Lower lobe of right lung (tissue), 2 donors: ENCODE measurements at regions not wholly inside any gene's neighbourhood (a gene's known extent, or its start where the extent isn't known, plus 50 kb on each side); places are given as distances from the start of the nearest gene placed in this dataset.

Experiments used
- ATAC-seq, 2 donors: fragments of 200-7000 bp; cut with Tn5 transposase; one replicate each; pipeline ENCODE4 v1.9.1; 2020 to 2022; ENCODE audit warnings: mild to moderate bottlenecking in 2 of 2, moderate library complexity in 2 of 2
- DNase-seq: peaks from one replicate; pipeline ENCODE4 v3.0.0-alpha.2; 2020
- H3K27ac ChIP-seq: fragments of 200-600 bp; one replicate; pipeline ENCODE4 v1.8.0; 2022
- H3K27me3 ChIP-seq: fragments of 200-600 bp; one replicate; pipeline ENCODE4 v1.8.0; 2022; ENCODE audit warnings: low read depth
- H3K36me3 ChIP-seq: fragments of 200-600 bp; one replicate; pipeline ENCODE4 v1.8.0; 2022; ENCODE audit warnings: mild to moderate bottlenecking
- H3K4me1 ChIP-seq: fragments of 200-600 bp; one replicate; pipeline ENCODE4 v1.8.0; 2022
- H3K4me3 ChIP-seq: fragments of 200-600 bp; one replicate; pipeline ENCODE4 v1.8.0; 2022; ENCODE audit warnings: mild to moderate bottlenecking
- H3K9me3 ChIP-seq: fragments of 200-600 bp; one replicate; pipeline ENCODE4 v1.8.0; 2022
- CTCF ChIP-seq: fragments of 200-600 bp; IDR thresholded peaks from one replicate; pipeline ENCODE4 v1.8.0; 2022; ENCODE audit warnings: antibody characterized with exemption, mild to moderate bottlenecking
- intact Hi-C: fragments of 100-400 bp; cut with DNase I; formaldehyde crosslinking; loops from one replicate; pipeline ENCODE4 v1.11.0; 2022
- donor health status: DM: no; HTN: yes; CAD: no; lungs with severe emphysema.

GRCh38 chr4:177032341-177032740, 239.6 kb upstream of the VEGFC start:
- no peak for DNase-seq
- no peak overlapping the region for H3K27ac ChIP-seq
- TF ChIP-seq CTCF: no peak
- H3K9me3 ChIP-seq: no peaks in the 10 kb centered on the region
- no peak for ATAC-seq
- intact Hi-C loops: no loop called here
- no peak overlapping the region for H3K4me3 ChIP-seq
- no peaks in the 10 kb centered on the region for H3K27me3 ChIP-seq
- no peaks in the 10 kb centered on the region for H3K36me3 ChIP-seq
- H3K4me1 ChIP-seq: no peaks in the 10 kb centered on the region

GRCh38 chr4:177033135-177033534, 240.4 kb upstream of the VEGFC start:
- DNase-seq (no peak), ATAC-seq (no peak)
- no peaks in the 10 kb centered on the region for H3K27me3 ChIP-seq
- no peak overlapping the region for H3K4me3 ChIP-seq
- no peak overlapping the region for H3K27ac ChIP-seq
- intact Hi-C loops: no loop called here
- H3K9me3 ChIP-seq: no peaks in the 10 kb centered on the region
- H3K4me1 ChIP-seq: no peaks in the 10 kb centered on the region
- no peak for TF ChIP-seq CTCF
- no peaks in the 10 kb centered on the region for H3K36me3 ChIP-seq

- no peak overlapping the region for H3K4me3 ChIP-seq
- intact Hi-C loops: no loop called here
- H3K4me1 ChIP-seq: no peaks in the 10 kb centered on the region
- no peaks in the 10 kb centered on the region for H3K36me3 ChIP-seq
- ATAC-seq (no peak), DNase-seq (no peak)
- TF ChIP-seq CTCF: no peak
- H3K27ac ChIP-seq: no peak overlapping the region
- no peaks in the 10 kb centered on the region for H3K27me3 ChIP-seq
- H3K9me3 ChIP-seq: no peaks in the 10 kb centered on the region
Measured at GRCh38 chr4:177033632-177034031, 240.9 kb upstream of the VEGFC start.

DNA sequence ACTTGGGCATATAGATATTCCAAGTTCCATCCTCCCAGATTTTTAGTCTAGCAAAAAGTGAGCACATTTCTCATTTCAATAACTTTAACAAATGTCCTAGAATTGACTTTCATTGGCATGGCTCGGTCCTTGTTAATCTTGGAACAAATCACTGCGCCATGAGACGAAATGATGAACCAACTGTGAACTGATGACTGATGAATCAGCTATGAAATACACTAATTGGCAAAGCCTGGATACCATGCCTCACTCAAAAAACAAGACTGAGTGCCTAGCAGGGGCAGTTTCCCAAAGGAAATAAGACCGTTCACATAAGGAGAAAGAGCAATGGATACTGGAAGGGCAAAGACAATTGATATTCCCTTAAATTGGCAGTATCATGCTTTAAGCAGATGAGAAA, 248.6 kb upstream of the VEGFC start:
- TF ChIP-seq CTCF: no peak
- ATAC-seq (no peak), DNase-seq (no peak)
- intact Hi-C loops: no loop called here
- Histone ChIP-seq H3K36me3 (no peaks in the 10 kb centered on the region), H3K4me1 (no peaks in the 10 kb centered on the region), H3K9me3 (no peaks in the 10 kb centered on the region), H3K27ac (no peak overlapping the region), H3K27me3 (no peaks in the 10 kb centered on the region), H3K4me3 (no peak overlapping the region)

DNA sequence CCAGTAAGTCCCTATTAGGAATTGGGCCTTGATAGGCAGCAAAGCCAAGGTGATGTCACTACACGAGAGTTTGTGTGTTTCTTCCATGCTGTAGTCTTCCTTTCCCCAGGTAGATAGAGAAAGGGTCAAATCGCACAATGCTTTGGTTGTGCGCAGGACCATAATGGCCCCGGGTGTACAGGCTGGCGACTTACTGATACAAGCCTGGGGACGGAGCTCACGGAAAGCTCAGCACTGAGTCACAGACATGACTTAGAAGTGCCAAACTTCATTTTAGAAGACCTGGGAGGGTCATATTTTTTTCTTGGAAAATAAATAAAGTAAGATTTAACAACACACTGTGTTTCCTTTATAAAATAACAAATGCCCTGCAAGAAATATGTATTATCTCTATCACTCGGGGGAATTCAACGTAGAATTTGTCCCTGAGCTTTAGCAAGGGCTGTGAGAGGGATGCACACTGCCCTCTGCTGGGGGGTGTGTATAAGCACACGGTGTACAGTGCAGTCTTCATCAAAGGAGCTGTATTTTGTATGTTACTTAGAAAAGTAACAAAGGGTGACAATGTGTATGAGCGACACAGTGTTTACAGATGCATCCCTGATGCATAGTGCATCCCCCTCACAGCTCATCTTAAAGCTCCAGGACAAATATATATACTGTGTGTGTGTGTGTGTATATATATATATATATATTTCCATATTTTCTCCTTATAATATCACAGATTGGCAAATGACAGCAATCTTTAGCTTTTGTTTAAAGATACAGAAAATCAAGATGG, 254.5 kb upstream of the VEGFC start:
- no peak overlapping the region for H3K27ac ChIP-seq
- intact Hi-C loops: loop anchor here (5.0 kb wide), 1 partner anchor 670 kb away; no protein-coding TSS in a partner anchor
- peak; percentile 80 for TF ChIP-seq CTCF

More for the DNA sequence above, 254.5 kb upstream of the VEGFC start:
- DNase-seq (no peak), ATAC-seq (peak; percentile 85 to 90)
- no peaks in the 10 kb centered on the region for H3K9me3 ChIP-seq
- H3K4me1 ChIP-seq: no peaks in the 10 kb centered on the region
- no peak overlapping the region for H3K4me3 ChIP-seq
- no peaks in the 10 kb centered on the region for H3K36me3 ChIP-seq
- no peaks in the 10 kb centered on the region for H3K27me3 ChIP-seq
